Bronchial epithelial cell (primary cell): ENCODE measurements at regions not wholly inside any gene's neighbourhood (a gene's known extent, or its start where the extent isn't known, plus 50 kb on each side); places are given as distances from the start of the nearest gene placed in this dataset.

Experiments used
- DNase-seq: peaks from one replicate; pipeline ENCODE4 v3.0.0-alpha.2; 2010; ENCODE audit warnings: low read depth
- FAIRE-seq: peaks from 2 replicates; lab custom pipeline; 2011; peaks lifted over from hg19 to GRCh38; lab: Jason Lieb, UNC
- H3K27me3 ChIP-seq: 2 replicates; pipeline ENCODE4 v1.5.1; 2011; ENCODE audit warnings: low read length; ENCODE audit not compliant: control insufficient read depth, insufficient read depth
- H3K36me3 ChIP-seq: 2 replicates; pipeline ENCODE4 v1.5.1; 2011; ENCODE audit warnings: low read length; ENCODE audit not compliant: control insufficient read depth, insufficient read depth
- H3K4me3 ChIP-seq: 2 replicates; pipeline ENCODE4 v1.5.1; 2011; ENCODE audit warnings: mild to moderate bottlenecking, low read depth, low read length, control low read depth
- TF ChIP-seq, protein P1 (sequence below): IDR thresholded peaks from 2 replicates; pipeline ENCODE4 v1.5.1; 2011; ENCODE audit warnings: mild to moderate bottlenecking, moderate library complexity, low read length, control low read depth, inconsistent platforms; ENCODE audit not compliant: insufficient read depth, severe bottlenecking

DNA sequence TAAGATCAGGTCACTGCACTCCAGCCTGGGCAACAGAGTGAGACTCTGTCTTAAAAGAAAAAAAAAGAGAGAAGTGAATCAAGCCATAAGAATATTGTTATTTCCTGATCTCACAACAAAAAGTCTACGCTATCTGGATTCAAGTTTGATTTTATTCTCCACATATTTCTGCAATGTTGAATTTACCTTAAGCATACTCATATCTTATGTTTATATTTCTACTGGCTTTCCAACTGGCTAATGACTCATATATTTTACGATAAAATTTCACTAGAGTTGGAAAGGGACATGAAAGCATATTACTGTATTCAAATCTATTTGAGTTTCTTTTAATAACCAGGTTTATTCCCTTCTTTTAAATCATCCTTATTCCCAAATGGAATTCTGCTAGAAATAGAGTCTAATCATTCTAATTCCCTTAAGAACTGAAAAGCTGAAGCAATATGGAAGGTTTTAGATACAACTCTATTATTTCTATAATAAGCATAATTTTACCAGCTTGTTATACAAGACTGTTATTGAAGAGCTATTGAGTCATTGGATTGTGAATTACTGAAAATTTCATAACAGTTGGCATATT is 276.9 kb upstream of the HS3ST5 start:
- Histone ChIP-seq H3K27me3 (no peaks in the 10 kb centered on the region), H3K4me3 (no peak overlapping the region), H3K36me3 (no peaks in the 10 kb centered on the region)
- DNase-seq (no peak), FAIRE-seq (no peak)
- TF ChIP-seq, protein P1, sequence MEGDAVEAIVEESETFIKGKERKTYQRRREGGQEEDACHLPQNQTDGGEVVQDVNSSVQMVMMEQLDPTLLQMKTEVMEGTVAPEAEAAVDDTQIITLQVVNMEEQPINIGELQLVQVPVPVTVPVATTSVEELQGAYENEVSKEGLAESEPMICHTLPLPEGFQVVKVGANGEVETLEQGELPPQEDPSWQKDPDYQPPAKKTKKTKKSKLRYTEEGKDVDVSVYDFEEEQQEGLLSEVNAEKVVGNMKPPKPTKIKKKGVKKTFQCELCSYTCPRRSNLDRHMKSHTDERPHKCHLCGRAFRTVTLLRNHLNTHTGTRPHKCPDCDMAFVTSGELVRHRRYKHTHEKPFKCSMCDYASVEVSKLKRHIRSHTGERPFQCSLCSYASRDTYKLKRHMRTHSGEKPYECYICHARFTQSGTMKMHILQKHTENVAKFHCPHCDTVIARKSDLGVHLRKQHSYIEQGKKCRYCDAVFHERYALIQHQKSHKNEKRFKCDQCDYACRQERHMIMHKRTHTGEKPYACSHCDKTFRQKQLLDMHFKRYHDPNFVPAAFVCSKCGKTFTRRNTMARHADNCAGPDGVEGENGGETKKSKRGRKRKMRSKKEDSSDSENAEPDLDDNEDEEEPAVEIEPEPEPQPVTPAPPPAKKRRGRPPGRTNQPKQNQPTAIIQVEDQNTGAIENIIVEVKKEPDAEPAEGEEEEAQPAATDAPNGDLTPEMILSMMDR = no peak

DNA sequence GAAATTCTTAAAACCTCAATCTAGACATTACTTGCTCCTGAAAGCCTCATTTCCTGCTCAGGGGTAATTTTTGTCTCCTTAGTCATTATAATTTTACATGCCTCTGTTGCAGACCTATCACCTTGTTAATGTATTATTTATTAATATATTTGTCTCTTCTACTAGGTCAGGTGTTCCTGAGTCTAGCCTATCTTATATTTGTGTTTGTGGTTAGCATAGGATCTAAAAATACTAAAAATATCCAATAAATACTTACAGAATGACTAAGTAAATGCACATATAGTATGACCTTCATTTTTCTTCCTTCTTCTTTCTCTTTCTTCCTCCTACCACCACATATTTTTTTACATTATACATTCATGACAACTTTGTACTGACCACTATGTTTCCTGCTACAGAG is 268.9 kb upstream of the HS3ST5 start:
- Histone ChIP-seq H3K36me3 (no peaks in the 10 kb centered on the region), H3K4me3 (no peak overlapping the region), H3K27me3 (no peaks in the 10 kb centered on the region)
- TF ChIP-seq, protein P1 = no peak
- DNase-seq = peak; percentile 12
- FAIRE-seq = no peak

DNA sequence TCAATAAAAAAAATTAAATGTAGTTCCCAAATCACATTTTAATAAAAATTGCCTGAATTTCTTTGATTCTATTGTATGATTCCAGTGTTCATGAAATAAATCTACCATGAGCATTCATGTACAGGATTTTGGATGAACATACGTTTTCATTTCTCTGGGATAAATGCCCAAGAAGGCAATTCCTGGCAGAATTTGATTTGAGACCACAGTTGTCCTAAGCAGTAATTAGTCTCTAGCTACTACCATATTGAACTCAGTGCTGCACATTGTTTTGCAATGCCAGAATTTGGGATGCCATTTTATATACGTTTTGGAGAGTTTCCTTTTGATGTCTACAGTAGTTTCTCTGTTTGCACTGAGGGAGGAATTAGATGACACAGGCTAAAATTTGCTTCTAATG is 265.3 kb upstream of the HS3ST5 start:
- no peaks in the 10 kb centered on the region for H3K27me3 ChIP-seq
- TF ChIP-seq, protein P1 = no peak
- H3K4me3 ChIP-seq = no peak overlapping the region
- DNase-seq (no peak), FAIRE-seq (no peak)
- no peaks in the 10 kb centered on the region for H3K36me3 ChIP-seq

DNA sequence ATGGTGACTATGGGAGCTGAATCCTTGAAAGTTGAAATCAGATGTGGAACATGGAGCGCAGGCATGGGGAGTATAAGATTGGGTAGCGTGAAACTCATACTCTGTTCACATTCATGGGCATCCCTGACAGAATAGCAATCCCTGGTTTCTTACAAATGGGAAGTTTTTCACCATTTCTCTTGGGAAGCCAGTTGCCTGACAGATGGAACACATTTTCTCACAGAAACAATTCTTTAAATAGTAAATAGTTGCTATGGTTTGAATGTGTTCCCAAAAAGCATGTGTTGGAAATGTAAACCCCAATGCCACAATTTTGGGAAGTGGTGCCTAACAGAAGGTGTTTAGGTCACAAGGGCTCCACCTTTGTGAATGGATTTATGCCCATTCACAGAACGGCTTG is 262.8 kb upstream of the HS3ST5 start:
- no peaks in the 10 kb centered on the region for H3K36me3 ChIP-seq
- TF ChIP-seq, protein P1 = no peak
- H3K4me3 ChIP-seq = no peak overlapping the region
- FAIRE-seq (no peak), DNase-seq (no peak)
- no peaks in the 10 kb centered on the region for H3K27me3 ChIP-seq

DNA sequence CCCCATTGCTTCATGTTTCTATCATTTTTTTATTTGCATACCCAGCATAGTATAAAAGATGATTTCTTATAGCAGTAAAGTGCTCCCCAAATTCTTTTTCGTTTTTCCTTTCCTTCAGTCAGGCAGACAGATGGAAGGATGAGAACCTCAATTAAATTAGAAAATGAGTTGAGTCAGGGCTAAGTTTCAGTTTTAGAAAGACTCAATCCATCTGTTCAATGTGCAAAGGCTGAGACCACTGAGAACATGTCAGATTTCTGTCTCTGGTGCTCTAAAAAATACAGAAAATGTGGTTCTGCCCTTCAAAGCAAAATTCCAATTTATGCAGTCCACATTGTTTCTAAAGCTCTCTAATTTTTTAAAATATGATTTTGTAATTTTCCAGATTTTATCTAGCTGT is 257.6 kb upstream of the HS3ST5 start:
- DNase-seq (no peak), FAIRE-seq (no peak)

DNA sequence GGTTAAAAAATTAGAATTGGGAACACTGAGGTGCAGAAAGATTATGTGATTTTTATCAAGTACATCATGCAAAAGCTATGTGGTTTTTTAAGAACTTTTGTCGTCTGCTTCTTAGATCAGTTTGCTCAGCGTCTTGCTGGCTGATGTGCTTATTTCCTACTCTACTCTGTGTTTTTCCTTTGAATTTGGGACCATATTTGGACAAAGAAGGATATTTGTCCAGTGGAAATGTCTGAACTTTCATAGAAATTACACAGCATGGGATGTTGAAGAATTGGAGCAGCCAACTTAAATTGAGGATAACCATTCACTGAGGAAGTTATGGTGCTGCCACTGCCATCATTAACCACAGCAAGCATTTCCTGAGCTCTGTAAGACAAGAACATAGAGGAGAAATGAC is 252.8 kb upstream of the HS3ST5 start:
- Histone ChIP-seq H3K4me3 (no peak overlapping the region), H3K36me3 (no peaks in the 10 kb centered on the region), H3K27me3 (no peaks in the 10 kb centered on the region)
- DNase-seq (no peak), FAIRE-seq (no peak)
- TF ChIP-seq, protein P1 = no peak

More for the DNA sequence above, 257.6 kb upstream of the HS3ST5 start:
- Histone ChIP-seq H3K27me3 (no peaks in the 10 kb centered on the region), H3K4me3 (no peak overlapping the region), H3K36me3 (no peaks in the 10 kb centered on the region)
- TF ChIP-seq, protein P1 = no peak
